Skeletal muscle satellite cell (primary cell): ENCODE measurements at regions not wholly inside any gene's neighbourhood (a gene's known extent, or its start where the extent isn't known, plus 50 kb on each side); places are given as distances from the start of the nearest gene placed in this dataset.

Source experiments
- H3K27me3 ChIP-seq: 2 replicates; pipeline ENCODE4 v1.7.0; 2013; ENCODE audit warnings: low read length; ENCODE audit not compliant: control insufficient read depth, insufficient read depth
- H3K36me3 ChIP-seq: 2 replicates; pipeline ENCODE4 v1.7.0; 2013; ENCODE audit warnings: mild to moderate bottlenecking, control low read depth, low read length; ENCODE audit not compliant: insufficient read depth
- H3K4me1 ChIP-seq: 2 replicates; pipeline ENCODE4 v1.7.0; 2013; ENCODE audit warnings: low read length; ENCODE audit not compliant: control insufficient read depth, insufficient read depth
- H3K4me2 ChIP-seq: 2 replicates; pipeline ENCODE4 v1.7.0; 2013; ENCODE audit warnings: mild to moderate bottlenecking, low read length
- H3K4me3 ChIP-seq: 2 replicates; pipeline ENCODE4 v1.7.0; 2013; ENCODE audit warnings: low read length
- H3K9ac ChIP-seq: 2 replicates; pipeline ENCODE4 v1.7.0; 2013; ENCODE audit warnings: mild to moderate bottlenecking, low read depth, low read length, moderate library complexity
- H3K9me3 ChIP-seq: replicated peaks from 2 replicates; pipeline ENCODE4 v1.7.0; 2013; ENCODE audit warnings: mild to moderate bottlenecking, control low read depth, low read length

DNA sequence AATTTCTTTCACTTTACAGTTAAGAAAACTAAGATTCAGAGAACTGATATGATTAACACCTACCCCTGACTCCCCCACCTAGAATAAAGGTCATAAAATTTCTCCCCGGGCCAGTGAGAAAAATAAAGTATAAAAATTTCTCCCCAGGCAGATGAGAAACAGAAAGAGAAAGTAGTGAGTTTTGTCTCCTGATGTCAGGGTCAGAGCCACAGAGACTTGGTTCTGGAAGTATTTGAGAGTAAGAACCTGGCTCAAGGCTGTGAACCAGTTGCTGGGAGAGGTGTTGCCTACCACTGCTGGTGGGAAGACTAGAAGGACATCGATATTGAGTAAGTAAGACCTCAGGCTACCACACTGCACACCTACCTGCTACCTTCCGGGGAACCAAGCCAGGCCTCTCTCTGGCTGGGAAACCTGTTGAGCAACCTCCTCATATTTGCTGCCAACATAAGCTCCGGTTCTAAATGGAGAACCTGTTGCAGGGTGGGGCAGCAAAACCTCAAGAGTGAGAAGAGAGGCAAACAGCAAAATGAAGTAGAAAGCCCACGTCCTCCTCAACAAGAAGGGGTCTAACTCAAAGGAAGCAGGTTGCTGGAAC lies 104.2 kb upstream of the PUDP start:
- no peaks in the 10 kb centered on the region for H3K4me1 ChIP-seq
- no peaks in the 10 kb centered on the region for H3K27me3 ChIP-seq
- no peak overlapping the region for H3K4me2 ChIP-seq
- peaks cover 1% of the 10 kb centered on the region for H3K36me3 ChIP-seq
- peaks cover 3% of the 10 kb centered on the region for H3K9me3 ChIP-seq
- H3K4me3 ChIP-seq = no peak overlapping the region
- H3K9ac ChIP-seq = no peak overlapping the region

DNA sequence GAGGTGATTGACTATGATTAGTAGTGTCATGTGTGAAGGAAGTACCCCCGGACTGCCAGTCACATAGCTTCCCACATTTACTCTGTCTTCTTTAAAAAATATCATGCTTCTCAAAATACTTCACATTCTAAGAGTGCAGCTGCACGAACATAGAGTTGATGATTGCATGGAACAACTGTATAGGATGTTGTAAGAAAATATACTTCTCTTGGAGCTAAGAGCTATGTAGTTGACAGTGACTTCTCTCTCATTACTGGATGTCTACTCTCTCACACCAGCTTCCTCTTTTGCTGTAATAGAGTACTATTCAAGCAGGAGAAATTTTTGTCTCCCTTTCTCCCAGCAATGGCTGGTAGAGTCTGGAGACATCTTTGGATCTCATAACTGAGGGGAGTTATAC lies 99.4 kb upstream of the PUDP start:
- Histone ChIP-seq H3K4me1 (no peaks in the 10 kb centered on the region), H3K4me3 (no peak overlapping the region), H3K4me2 (no peak overlapping the region), H3K27me3 (no peaks in the 10 kb centered on the region), H3K9ac (no peak overlapping the region), H3K36me3 (no peaks in the 10 kb centered on the region), H3K9me3 (no peaks in the 10 kb centered on the region)

DNA sequence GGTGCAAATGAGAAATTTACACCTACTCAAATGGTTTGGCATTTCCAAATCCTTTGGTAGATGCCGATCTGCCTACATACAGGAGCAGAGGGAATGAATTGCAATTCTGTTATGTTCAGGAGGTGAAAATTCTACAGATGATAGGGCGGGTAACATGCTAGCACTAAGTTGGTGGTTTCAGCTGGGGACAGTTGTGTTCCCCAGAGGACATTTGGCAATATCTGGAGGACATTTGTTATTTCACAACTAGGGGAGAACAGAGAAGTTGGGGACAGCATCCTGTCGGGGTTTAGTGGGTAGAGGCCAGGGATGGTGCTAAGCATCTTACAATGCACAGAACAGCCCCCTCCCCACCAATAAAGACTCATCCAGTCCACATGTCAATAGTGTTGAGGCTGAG lies 96.5 kb upstream of the PUDP start:
- Histone ChIP-seq H3K36me3 (no peaks in the 10 kb centered on the region), H3K4me3 (no peak overlapping the region), H3K27me3 (no peaks in the 10 kb centered on the region), H3K4me2 (no peak overlapping the region), H3K9ac (no peak overlapping the region), H3K4me1 (no peaks in the 10 kb centered on the region), H3K9me3 (no peaks in the 10 kb centered on the region)

DNA sequence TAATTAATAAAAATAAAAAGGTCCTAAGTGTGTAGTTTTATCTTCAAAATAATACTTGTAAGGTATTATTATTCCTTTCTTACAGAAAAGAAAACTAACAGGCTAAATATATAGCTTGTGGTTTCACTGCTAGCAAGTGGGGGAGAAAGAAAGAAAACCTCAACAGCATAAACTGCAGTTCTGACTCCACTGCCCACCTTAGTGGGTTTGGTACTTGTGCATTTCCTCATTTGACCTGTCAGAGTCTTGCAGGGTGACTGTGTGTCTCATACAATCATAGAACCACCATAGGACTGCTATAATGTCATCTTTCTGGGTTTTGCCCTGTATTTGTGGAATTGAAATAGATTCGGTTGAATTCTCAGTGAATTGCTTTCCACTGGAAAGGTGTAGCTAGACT lies 94.7 kb upstream of the PUDP start:
- Histone ChIP-seq H3K36me3 (no peaks in the 10 kb centered on the region), H3K4me3 (no peak overlapping the region), H3K4me2 (no peak overlapping the region), H3K4me1 (no peaks in the 10 kb centered on the region), H3K9ac (no peak overlapping the region), H3K9me3 (no peaks in the 10 kb centered on the region), H3K27me3 (no peaks in the 10 kb centered on the region)

DNA sequence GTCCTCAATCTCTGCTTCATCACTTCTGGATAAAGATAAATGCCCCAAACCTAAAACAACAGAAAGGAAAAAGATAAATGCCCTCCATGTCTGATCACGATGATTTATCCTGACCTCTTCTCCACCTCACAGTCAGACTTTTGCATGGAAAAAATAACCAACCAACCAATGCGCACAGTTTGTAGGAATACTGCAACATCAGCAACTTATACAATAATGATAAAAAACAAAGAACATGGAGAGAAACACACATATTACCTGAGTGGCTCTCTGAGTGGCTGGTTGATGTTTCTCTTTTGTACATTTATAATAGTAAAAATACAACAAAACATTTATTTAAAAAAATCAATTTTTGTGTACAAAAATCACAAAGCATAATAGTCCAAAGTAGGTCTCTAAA lies 93.0 kb upstream of the PUDP start:
- no peak overlapping the region for H3K4me3 ChIP-seq
- H3K9me3 ChIP-seq = no peaks in the 10 kb centered on the region
- H3K4me2 ChIP-seq = no peak overlapping the region
- H3K36me3 ChIP-seq = no peaks in the 10 kb centered on the region
- H3K9ac ChIP-seq = no peak overlapping the region
- H3K27me3 ChIP-seq = no peaks in the 10 kb centered on the region
- H3K4me1 ChIP-seq = no peaks in the 10 kb centered on the region

DNA sequence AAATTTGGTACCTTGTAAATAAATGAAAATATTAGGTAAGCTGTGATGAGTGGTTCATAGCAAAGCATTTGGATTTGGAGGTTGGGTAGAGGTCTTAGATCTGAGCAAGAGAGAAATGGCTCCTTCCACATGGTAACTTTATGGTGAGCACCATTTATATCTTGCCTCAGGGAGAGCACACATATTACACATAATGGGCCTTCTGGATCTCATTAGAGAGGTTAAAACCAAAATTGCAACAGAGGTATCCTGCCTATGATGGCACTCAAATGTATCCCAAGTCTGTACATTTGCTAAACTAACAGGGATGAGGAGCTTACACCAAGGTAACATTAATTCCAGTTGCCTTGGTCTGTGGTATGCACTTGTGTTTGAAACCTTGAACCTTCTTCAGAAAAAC lies 87.1 kb upstream of the PUDP start:
- Histone ChIP-seq H3K4me2 (no peak overlapping the region), H3K27me3 (no peaks in the 10 kb centered on the region), H3K36me3 (no peaks in the 10 kb centered on the region), H3K4me3 (no peak overlapping the region), H3K4me1 (no peaks in the 10 kb centered on the region), H3K9me3 (no peaks in the 10 kb centered on the region), H3K9ac (no peak overlapping the region)

DNA sequence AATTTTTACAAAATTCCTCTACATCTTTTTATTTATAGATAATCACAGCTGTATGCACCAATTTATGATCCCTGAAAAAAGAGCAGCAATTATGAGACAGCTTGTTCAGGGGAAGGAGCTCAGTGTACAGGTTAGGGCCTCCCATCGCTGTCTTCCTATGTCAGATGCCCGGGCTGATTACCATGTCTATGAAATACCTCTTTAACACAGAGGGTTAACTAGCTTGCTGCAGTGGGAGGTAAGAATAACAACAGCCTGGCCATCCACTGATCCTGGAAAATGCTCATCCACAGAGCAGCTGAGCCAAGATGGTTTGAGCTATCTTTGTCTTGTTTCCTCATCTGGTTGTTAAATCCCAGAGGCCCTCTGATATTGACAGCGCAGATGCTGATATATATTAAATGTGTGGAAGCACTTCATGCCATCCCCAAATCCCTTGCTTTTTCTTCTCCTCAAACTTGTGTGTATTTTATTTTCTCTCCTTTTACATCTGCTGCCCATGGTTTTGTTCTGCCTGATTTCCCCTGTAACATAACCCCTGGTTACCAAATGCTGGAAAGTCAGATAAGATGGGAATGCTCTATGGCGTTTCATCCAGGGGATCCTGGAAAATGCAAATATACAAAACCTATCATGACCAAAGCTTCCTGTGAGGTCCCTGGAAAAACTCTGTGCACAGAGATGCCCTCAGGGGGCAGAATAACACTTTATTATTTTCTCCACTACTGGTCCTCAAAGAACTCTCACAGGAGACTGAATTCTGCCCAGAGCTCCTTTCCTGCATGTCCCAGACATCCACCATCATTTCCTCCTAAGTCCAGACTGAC lies 85.8 kb upstream of the PUDP start:
- H3K27me3 ChIP-seq = no peaks in the 10 kb centered on the region
- H3K9ac ChIP-seq = no peak overlapping the region

DNA sequence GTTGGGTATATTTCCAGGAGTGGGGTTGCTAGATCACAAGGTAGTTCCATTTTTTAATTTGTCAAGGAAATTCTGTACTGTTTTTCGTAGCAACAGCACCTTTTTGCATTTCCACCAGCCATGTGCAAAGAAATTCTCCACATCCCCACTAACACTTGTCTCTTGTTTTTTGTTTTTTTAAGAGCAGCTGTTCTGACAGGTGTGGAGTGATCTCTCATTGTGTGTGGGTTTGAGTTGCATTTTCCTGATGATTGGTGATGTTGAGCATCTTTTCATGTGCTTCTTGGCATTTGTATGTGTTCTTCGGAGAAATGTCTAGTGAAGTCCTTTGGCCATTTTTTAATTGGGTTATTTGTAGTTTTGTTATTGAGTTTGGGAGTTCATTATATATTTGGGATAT lies 80.3 kb upstream of the PUDP start:
- Histone ChIP-seq H3K4me2 (no peak overlapping the region), H3K36me3 (no peaks in the 10 kb centered on the region), H3K9me3 (no peaks in the 10 kb centered on the region), H3K4me3 (no peak overlapping the region), H3K9ac (no peak overlapping the region), H3K27me3 (no peaks in the 10 kb centered on the region), H3K4me1 (no peaks in the 10 kb centered on the region)

More for the DNA sequence above, 85.8 kb upstream of the PUDP start:
- no peaks in the 10 kb centered on the region for H3K4me1 ChIP-seq
- H3K4me3 ChIP-seq = no peak overlapping the region
- H3K9me3 ChIP-seq = no peaks in the 10 kb centered on the region
- H3K4me2 ChIP-seq = no peak overlapping the region
- no peaks in the 10 kb centered on the region for H3K36me3 ChIP-seq

DNA sequence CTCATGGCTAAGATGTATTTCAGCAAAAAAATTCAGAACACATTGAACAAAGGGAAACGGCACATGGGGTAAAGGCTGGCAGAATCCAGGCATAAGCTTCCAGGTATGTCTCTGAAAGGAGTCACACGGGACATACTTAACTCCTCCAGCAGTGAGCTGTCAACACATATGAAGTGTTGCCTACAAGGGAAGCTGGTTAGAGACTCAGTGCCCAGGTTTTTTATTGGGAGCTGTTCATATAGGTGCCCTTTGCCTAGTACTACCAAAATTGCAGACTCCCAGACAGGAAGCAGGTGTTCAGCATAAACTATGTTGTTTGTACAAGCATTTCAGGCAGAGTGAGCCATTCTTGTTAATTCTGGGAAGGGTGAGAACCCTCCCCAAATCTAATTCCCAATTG lies 77.4 kb upstream of the PUDP start:
- Histone ChIP-seq H3K36me3 (no peaks in the 10 kb centered on the region), H3K27me3 (no peaks in the 10 kb centered on the region), H3K4me3 (no peak overlapping the region), H3K9me3 (no peaks in the 10 kb centered on the region), H3K4me2 (no peak overlapping the region), H3K4me1 (no peaks in the 10 kb centered on the region), H3K9ac (no peak overlapping the region)

DNA sequence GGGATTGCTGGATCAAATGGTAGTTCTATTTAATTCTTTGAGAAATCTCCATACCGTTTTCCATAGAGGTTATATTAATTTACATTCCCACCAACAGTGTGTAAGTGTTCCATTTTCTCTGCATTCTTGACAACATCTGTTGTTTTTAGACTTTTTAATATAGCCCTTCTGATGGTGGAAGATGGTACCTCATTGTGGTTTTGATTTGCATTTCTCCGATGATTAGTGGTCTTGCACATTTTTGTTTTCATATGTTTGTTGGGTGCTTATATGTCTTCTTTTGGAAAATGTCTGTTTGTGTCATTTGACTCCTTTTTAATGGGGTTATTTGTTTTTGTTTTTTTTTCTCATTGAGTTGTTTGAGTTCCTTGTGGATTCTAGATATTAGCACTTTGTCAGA lies 75.3 kb upstream of the PUDP start:
- Histone ChIP-seq H3K4me1 (no peaks in the 10 kb centered on the region), H3K4me2 (no peak overlapping the region), H3K9me3 (no peaks in the 10 kb centered on the region), H3K4me3 (no peak overlapping the region), H3K36me3 (no peaks in the 10 kb centered on the region), H3K27me3 (no peaks in the 10 kb centered on the region), H3K9ac (no peak overlapping the region)

DNA sequence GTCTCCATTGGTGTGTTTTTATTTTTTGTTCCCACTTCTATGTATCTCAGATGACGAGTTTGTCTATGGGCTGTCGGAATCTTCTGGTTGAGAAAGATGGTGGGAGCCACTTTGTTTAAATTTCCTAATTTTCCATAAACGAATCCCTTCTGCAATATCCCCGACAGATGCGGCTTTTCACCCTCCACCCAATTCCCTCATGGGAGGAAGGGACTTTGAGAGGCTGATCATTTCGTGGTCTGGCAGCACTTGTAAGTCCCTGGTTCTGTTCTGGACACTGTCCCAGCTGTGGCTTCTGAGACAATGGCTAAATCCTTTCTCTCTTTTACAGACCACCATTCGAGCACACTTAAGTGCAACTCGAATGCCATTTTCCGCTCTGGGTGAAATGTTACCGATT lies 72.2 kb upstream of the PUDP start:
- Histone ChIP-seq H3K4me2 (no peak overlapping the region), H3K9me3 (no peaks in the 10 kb centered on the region), H3K9ac (no peak overlapping the region), H3K36me3 (no peaks in the 10 kb centered on the region), H3K27me3 (no peaks in the 10 kb centered on the region), H3K4me3 (no peak overlapping the region), H3K4me1 (no peaks in the 10 kb centered on the region)

DNA sequence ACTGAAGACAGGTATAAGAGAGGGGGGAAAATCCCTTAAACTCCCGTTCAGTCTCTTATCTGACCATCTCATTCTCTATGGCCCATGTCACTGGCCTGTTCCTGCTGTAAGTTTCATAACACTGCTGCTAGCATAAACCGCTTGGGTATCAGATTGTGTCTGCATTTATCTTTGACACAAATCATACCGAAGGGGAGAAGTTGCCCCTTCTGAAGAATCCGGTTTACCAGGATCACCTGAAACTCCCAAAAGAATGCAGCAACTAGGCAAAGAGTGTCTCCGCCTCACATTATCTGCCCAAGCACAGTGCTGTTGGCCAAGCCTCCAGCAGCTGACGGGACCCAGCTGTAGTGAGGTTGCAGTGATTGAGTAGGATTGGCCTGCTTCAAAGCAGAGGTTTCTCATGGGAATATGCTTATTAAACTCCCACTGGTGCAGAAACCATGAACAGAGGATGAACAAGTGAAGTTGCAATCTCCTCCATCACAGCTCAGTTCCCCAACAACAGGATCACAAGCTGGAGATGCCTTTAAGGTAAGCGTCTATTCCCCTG lies 71.3 kb upstream of the PUDP start:
- no peaks in the 10 kb centered on the region for H3K27me3 ChIP-seq
- H3K9ac ChIP-seq = no peak overlapping the region
- H3K9me3 ChIP-seq = no peaks in the 10 kb centered on the region
- no peak overlapping the region for H3K4me2 ChIP-seq
- H3K36me3 ChIP-seq = no peaks in the 10 kb centered on the region
- H3K4me1 ChIP-seq = no peaks in the 10 kb centered on the region
- H3K4me3 ChIP-seq = no peak overlapping the region
